Motor neuron (in vitro differentiated cells): ENCODE measurements at regions not wholly inside any gene's neighbourhood (a gene's known extent, or its start where the extent isn't known, plus 50 kb on each side); places are given as distances from the start of the nearest gene placed in this dataset.

Source experiments
- ATAC-seq, 8 experiments: fragments of 200-7000 bp; cut with Tn5 transposase; replicated peaks in 6 of 8; 2 replicates each; pipeline ENCODE4 v1.8.0; 2021; ENCODE audit warnings: mild to moderate bottlenecking in 8 of 8, moderate library complexity in 8 of 8
- H3K27ac ChIP-seq, 2 donors: fragments of 250-450 bp; sonication (Bioruptor Pico); 2 replicates each; pipeline ENCODE4 v1.9.0; 2021; ENCODE audit warnings: antibody characterized with exemption in 2 of 2, mild to moderate bottlenecking in 2 of 2, moderate library complexity in 1 of 2
- H3K4me1 ChIP-seq, 2 donors: fragments of 250-450 bp; sonication (Bioruptor Pico); replicated peaks in 1 of 2; 2 replicates each; pipeline ENCODE4 v1.6.1; 2021; ENCODE audit warnings: antibody characterized with exemption in 2 of 2, mild to moderate bottlenecking in 2 of 2, moderate library complexity in 1 of 2
- H3K4me3 ChIP-seq, 5 donors: fragments of 250-450 bp; sonication (Bioruptor Pico); 2 replicates each; pipeline ENCODE4 v1.9.0; 2021; ENCODE audit warnings: antibody characterized with exemption in 5 of 5, mild to moderate bottlenecking in 5 of 5, moderate library complexity in 4 of 5
- WGBS, 10 experiments: fragments of 450-650 bp; shearing (Covaris generic); methylation state at CpG; one replicate each; pipeline ENCODE4 v1.0.0; 2022; 5-methylcytosine and 5-hydroxymethylcytosine counted together
- in situ Hi-C, 9 experiments: fragments of 400-800 bp; cut with MboI; loops; one replicate each; pipeline ENCODE4 v1.15.0; 2021; ENCODE audit warnings: low sequenced_read_pairs in 9 of 9, low pct_unique_long_range_greater_than_20kb in 2 of 9; ENCODE audit not compliant: unreplicated experiment in 9 of 9

DNA sequence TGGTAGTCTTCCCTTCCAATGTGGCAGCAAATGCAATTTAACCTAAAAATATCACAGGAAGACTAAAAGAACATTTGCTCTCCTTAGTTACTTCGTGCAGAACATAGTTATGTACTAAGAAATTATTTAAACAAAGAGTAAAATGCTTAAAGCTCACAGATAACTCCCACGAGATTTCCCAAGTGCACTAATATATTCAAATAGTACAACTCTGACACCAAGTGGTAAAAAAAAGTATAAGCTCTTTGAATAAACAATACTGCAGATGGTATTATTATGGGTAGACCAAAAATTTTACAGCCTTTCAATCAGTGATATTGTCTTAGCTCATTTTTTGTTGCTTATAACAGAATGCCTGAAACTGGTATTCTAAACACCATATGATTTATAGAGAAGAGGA is 52.8 kb upstream of the FILIP1 start:
- Histone ChIP-seq H3K4me3 (no peak overlapping the region), H3K4me1 (no peaks in the 10 kb centered on the region), H3K27ac (no peak overlapping the region)
- peak in 2 of 8 experiments; percentile 66 to 78 for ATAC-seq
- in situ Hi-C loops = loop anchor here in 4 of 9 experiments (25.0 kb wide), 2 partner anchors 234 to 259 kb away; partner anchors contain the start of gene TMEM30A (in 3 of the 4)
- WGBS, 10 experiments = 0 to 65% (median 27%) methylated on average over 1 to 2 of the region's 2 CpGs; no CpG with 5 or more reads in 1 of the 10 experiments

DNA sequence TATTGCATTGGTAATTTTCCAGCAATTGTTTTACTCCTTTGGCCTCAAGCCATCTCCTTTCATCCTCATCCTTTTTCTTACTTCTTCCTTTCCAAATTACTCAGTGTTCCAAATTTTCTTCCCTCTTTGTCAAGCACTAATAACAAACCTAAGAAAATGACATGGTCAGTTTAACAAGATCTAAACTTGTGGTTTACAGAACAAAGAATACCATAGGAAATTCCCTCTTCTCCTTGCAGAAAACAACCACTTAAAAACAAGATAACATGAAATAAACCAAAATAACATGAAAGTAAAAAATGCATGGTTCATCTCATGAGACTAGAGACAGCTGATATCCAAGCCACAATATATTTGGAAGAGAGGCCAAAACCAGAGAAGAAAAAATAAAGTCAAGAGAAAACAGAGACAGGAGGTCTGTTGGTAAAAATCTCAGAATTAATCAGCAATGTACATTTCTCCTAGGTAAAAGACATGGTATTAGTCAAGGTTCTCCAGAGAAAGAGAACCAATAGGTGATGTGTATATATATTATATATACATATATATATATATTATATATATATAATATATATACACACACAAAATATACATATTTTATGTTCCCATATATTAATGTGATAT is 51.0 kb upstream of the SENP6 start:
- H3K4me1 ChIP-seq = no peaks in the 10 kb centered on the region
- no peak overlapping the region for H3K4me3 ChIP-seq
- ATAC-seq = no peak
- no peak overlapping the region for H3K27ac ChIP-seq
- in situ Hi-C loops = no loop called here

DNA sequence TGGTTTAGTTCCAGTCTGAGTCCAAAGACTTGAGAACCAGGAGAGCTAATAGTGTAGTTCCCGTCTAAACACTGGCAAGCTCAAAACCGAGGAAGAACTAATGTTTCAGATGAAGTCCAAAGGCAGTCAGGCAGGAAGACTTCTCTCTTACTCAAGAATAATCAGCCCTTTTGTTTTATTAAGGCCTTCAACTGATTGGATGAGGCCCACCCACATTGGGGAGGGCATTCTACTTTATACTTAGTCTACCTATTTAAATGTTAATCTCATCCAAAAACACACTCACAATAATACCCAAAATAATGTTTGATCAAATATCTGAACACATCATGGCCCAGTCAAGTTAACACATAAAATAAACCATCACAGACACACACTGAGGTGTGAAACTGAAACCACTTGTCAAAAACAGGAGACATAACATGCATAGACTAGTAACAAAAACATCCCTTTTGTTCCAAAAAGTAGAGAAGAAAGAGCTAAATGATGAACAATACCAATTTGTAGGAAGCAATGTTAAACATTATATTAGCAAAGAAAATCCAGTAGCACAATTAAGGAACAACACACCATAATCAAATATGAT is 50.2 kb upstream of the SENP6 start:
- 67 to 93% (median 80%) methylated on average over 1 to 2 of the region's 2 CpGs; no CpG with 5 or more reads in 4 of the 10 experiments for WGBS, 10 experiments
- Histone ChIP-seq H3K4me3 (no peak overlapping the region), H3K4me1 (no peaks in the 10 kb centered on the region), H3K27ac (no peak overlapping the region)
- ATAC-seq = no peak
- in situ Hi-C loops = no loop called here
